K562 (cell line): ENCODE measurements at regions not wholly inside any gene's neighbourhood (a gene's known extent, or its start where the extent isn't known, plus 50 kb on each side); places are given as distances from the start of the nearest gene placed in this dataset.
"Not testable (repeated sequence)": the region's sequence is repeated elsewhere in the genome, so short reads cannot be mapped to it uniquely, and the experiment has no call there.

Experiments used
- ATAC-seq: fragments of 200-7000 bp; cut with Tn5 transposase; 3 replicates; pipeline ENCODE4 v1.9.1; 2020; ENCODE audit warnings: moderate library complexity
- BruUV-seq: library from RNA; stranded (reverse); fragments of 400-500 nt; replicated peaks from 2 replicates; lab custom pipeline; 2021; lab: Mats Ljungman, UMichigan
- CTCF ChIA-PET: fragments of 300-600 bp; formaldehyde crosslinking; extraction: SDS; loops from one replicate; lab custom pipeline; 2021; ENCODE audit warnings: low intra/inter-chr PET ratio; lab: Yijun Ruan, JAX
- POLR2A ChIA-PET: fragments of 300-600, 350-650 bp; sonication (Branson Sonifier 250); formaldehyde crosslinking; extraction: SDS; loops from one replicate; lab custom pipeline; 2021; ENCODE audit warnings: antibody characterized with exemption, inconsistent platforms; lab: Yijun Ruan, JAX
- DNase-seq, 4 experiments: peaks; one replicate each; pipeline versions ENCODE4 v3.0.0 to v3.0.0-alpha.2; 2011 to 2018; ENCODE audit warnings: low spot score in 3 of 4, mixed read lengths in 3 of 4; ENCODE audit errors: extremely low read depth in 1 of 4
- FAIRE-seq: peaks from 2 replicates; lab custom pipeline; 2011; peaks lifted over from hg19 to GRCh38; lab: Jason Lieb, UNC
- H2AFZ ChIP-seq: 2 replicates; pipeline ENCODE4 v1.6.0; 2011; ENCODE audit warnings: low read depth, low read length, control low read depth, inconsistent platforms
- H3K27ac ChIP-seq: fragments of 200-600 bp; 3 replicates; pipeline ENCODE4 v1.8.0; 2011; ENCODE audit warnings: low read depth, mild to moderate bottlenecking, control low read depth, inconsistent platforms, low read length, moderate library complexity, mixed read lengths; ENCODE audit errors: extremely low read depth
- H3K27me3 ChIP-seq, 2 experiments: fragments of 300-600 bp in 1 of 2; 2 replicates in 1 of 2; 3 replicates in 1 of 2; pipeline versions ENCODE4 v1.6.0 to v1.8.0; 2011; ENCODE audit warnings: inconsistent platforms in 2 of 2, low read length in 2 of 2, mild to moderate bottlenecking in 1 of 2, mixed read lengths in 1 of 2, moderate library complexity in 1 of 2; ENCODE audit not compliant: control insufficient read depth in 2 of 2, insufficient read depth in 2 of 2
- H3K36me3 ChIP-seq: fragments of 300-600 bp; 3 replicates; pipeline ENCODE4 v1.8.0; 2011; ENCODE audit warnings: mild to moderate bottlenecking, low read length, inconsistent platforms; ENCODE audit not compliant: control insufficient read depth, insufficient read depth
- H3K4me1 ChIP-seq, 2 experiments: fragments of 200-600 bp in 1 of 2; replicated peaks in 1 of 2; 2 replicates in 1 of 2; 3 replicates in 1 of 2; pipeline versions ENCODE4 v1.5.1 to v1.8.0; 2011; ENCODE audit warnings: inconsistent platforms in 2 of 2, low read length in 2 of 2, mild to moderate bottlenecking in 1 of 2, mixed read lengths in 1 of 2, moderate library complexity in 1 of 2; ENCODE audit not compliant: control insufficient read depth in 2 of 2, insufficient read depth in 2 of 2
- H3K4me2 ChIP-seq: 2 replicates; pipeline ENCODE4 v1.6.1; 2011; ENCODE audit warnings: low read length, control low read depth, inconsistent platforms, mixed read lengths; ENCODE audit not compliant: insufficient read depth
- H3K4me3 ChIP-seq: fragments of 200-600 bp; sonication (generic), shearing (Covaris generic); 2 replicates; pipeline ENCODE4 v1.5.1; 2016; ENCODE audit warnings: control low read depth, inconsistent platforms
- H3K79me2 ChIP-seq: fragments of 200-600 bp; 3 replicates; pipeline ENCODE4 v1.8.0; 2011; ENCODE audit warnings: low read length, inconsistent platforms; ENCODE audit not compliant: control insufficient read depth, insufficient read depth
- H3K9ac ChIP-seq, 2 experiments: 2 replicates each; pipeline versions ENCODE4 v1.6.0 to v1.6.1; 2011; ENCODE audit warnings: low read depth in 2 of 2, low read length in 2 of 2, control low read depth in 1 of 2, inconsistent platforms in 1 of 2, mild to moderate bottlenecking in 1 of 2, mixed read lengths in 1 of 2; ENCODE audit not compliant: insufficient read depth in 1 of 2
- H3K9me1 ChIP-seq: one replicate; pipeline ENCODE4 v1.6.0; 2011; ENCODE audit warnings: inconsistent platforms, mild to moderate bottlenecking, low read length, moderate library complexity; ENCODE audit not compliant: control insufficient read depth, insufficient read depth
- H3K9me3 ChIP-seq: replicated peaks from 2 replicates; pipeline ENCODE4 v1.5.1; 2011; ENCODE audit warnings: low read depth, low read length, inconsistent platforms; ENCODE audit not compliant: control insufficient read depth, insufficient read depth
- H4K20me1 ChIP-seq: replicated peaks from 2 replicates; pipeline ENCODE4 v1.6.1; 2011; ENCODE audit warnings: low read length, inconsistent platforms, mixed read lengths; ENCODE audit not compliant: control insufficient read depth, insufficient read depth
- ESRRA ChIP-seq: fragments of 450-650 bp; IDR thresholded peaks from 2 replicates; pipeline ENCODE4 v1.6.1; 2014; ENCODE audit warnings: low read depth, mild to moderate bottlenecking, moderate library complexity, borderline replicate concordance
- FOXM1 ChIP-seq, 2 experiments: fragments of 450-650 bp in 1 of 2; sonication (generic) in 1 of 2; formaldehyde crosslinking in 1 of 2; IDR thresholded peaks; 2 replicates each; pipeline versions ENCODE4 v1.6.1 to v1.9.0; 2017 to 2022; ENCODE audit warnings: low read depth in 2 of 2, mild to moderate bottlenecking in 2 of 2, missing genetic modification reagents in 1 of 2, moderate library complexity in 1 of 2
- FOXO4 ChIP-seq: fragments of 450-650 bp; formaldehyde crosslinking; IDR thresholded peaks from 2 replicates; pipeline ENCODE4 v1.4.0; 2020; ENCODE audit warnings: mild to moderate bottlenecking, moderate library complexity
- JUNB ChIP-seq: fragments of 450-650 bp; formaldehyde crosslinking; conservative IDR thresholded peaks from 2 replicates; pipeline ENCODE4 v1.4.0; 2020; ENCODE audit warnings: mild to moderate bottlenecking
- POLR2H ChIP-seq: IDR thresholded peaks from 2 replicates; pipeline ENCODE4 v1.6.1; 2016; ENCODE audit warnings: missing genetic modification characterization, low read depth, mild to moderate bottlenecking, control low read depth, missing compliant biosample characterization, moderate library complexity
- ZEB2 ChIP-seq: fragments of 450-650 bp; IDR thresholded peaks from 2 replicates; pipeline ENCODE4 v1.6.1; 2016
- WGBS: fragments of 100-300 bp; shearing (Covaris generic); methylation state at CpG from one replicate; pipeline ENCODE4 v1.1.6; 2016; ENCODE audit warnings: low coverage, mixed read lengths; ENCODE audit not compliant: insufficient coverage; ENCODE audit errors: missing lambda C conversion rate; 5-methylcytosine and 5-hydroxymethylcytosine counted together
- in situ Hi-C: fragments of 300-500 bp; cut with MboI; formaldehyde crosslinking; loops from 4 replicates; pipeline ENCODE4 v1.15.0; 2018; ENCODE audit warnings: inconsistent platforms, mixed read lengths
- intact Hi-C: fragments of 100-400 bp; cut with micrococcal nuclease; formaldehyde crosslinking; loops from 2 replicates; pipeline ENCODE4 v1.14.2; 2022

GRCh38 chr11:116325247-116325646 lies 447.5 kb downstream of the BUD13 start:
- Histone ChIP-seq H3K4me1 (no peaks in the 10 kb centered on the region), H3K79me2 (no peaks in the 10 kb centered on the region), H3K27ac (no peak overlapping the region), H3K27me3 (no peaks in the 10 kb centered on the region), H3K9me1 (no peaks in the 10 kb centered on the region), H3K36me3 (no peaks in the 10 kb centered on the region), H3K4me2 (no peak overlapping the region), H4K20me1 (no peaks in the 10 kb centered on the region), H3K9ac (no peak overlapping the region), H2AFZ (no peak overlapping the region), H3K9me3 (no peaks in the 10 kb centered on the region), H3K4me3 (no peak overlapping the region)
- DNase-seq: no peak
- no TSS peak for BruUV-seq
- CTCF ChIA-PET: no interaction called here
- intact Hi-C loops (no loop called here), in situ Hi-C loops (no loop called here)
- no peak for TF ChIP-seq JUNB (CRISPR knock-in tag)
- TF ChIP-seq ZEB2: no peak
- no peak for TF ChIP-seq ESRRA
- TF ChIP-seq FOXM1 (IDR thresholded peaks at IDR 0.05; ENCODE audit: low read depth): no peak
- TF ChIP-seq FOXM1 (CRISPR knock-in tag; IDR thresholded peaks at IDR 0.05; ENCODE audit: low read depth): no peak
- no peak for TF ChIP-seq FOXO4
- no peak for TF ChIP-seq POLR2H
- FAIRE-seq: no peak
- 0% methylated on average over 3 of the region's 3 CpGs for WGBS
- POLR2A ChIA-PET: interaction anchor here (0.6 to 0.7 kb wide), 3 partner anchors 9 to 251 kb away, joined by 3 read pairs; no protein-coding TSS in a partner anchor
- no peak for ATAC-seq

GRCh38 chr11:116324077-116324476 lies 448.7 kb downstream of the BUD13 start:
- H3K4me3 ChIP-seq, FAIRE-seq, H3K27ac ChIP-seq, H3K4me2 ChIP-seq, ATAC-seq, H3K4me1 ChIP-seq, H4K20me1 ChIP-seq, intact Hi-C loops, DNase-seq, H3K9me1 ChIP-seq, H3K36me3 ChIP-seq, H3K79me2 ChIP-seq, BruUV-seq, in situ Hi-C loops, H3K9me3 ChIP-seq, H3K27me3 ChIP-seq, POLR2A ChIA-PET, H2AFZ ChIP-seq, CTCF ChIA-PET, H3K9ac ChIP-seq: not testable (repeated sequence)
- 0% methylated on average over 6 of the region's 6 CpGs for WGBS
